Stomach (tissue), 8 donors: ENCODE measurements at regions not wholly inside any gene's neighbourhood (a gene's known extent, or its start where the extent isn't known, plus 50 kb on each side); places are given as distances from the start of the nearest gene placed in this dataset.

Experiments
- DNase-seq, 2 donors: peaks; one replicate each; pipeline versions ENCODE4 v3.0.0 to v3.0.0-alpha.2; 2013 to 2019
- H3K27ac ChIP-seq, 5 donors: fragments of 200-600 bp in 4 of 5; sonication (generic) in 4 of 5; one replicate each; pipeline ENCODE4 v1.5.1; 2013 to 2019; ENCODE audit warnings: mild to moderate bottlenecking in 1 of 5, moderate library complexity in 1 of 5
- H3K27me3 ChIP-seq, 3 donors: fragments of 200-600 bp; sonication (generic); one replicate each; pipeline ENCODE4 v1.5.1; 2017 to 2019; ENCODE audit warnings: mixed run types in 1 of 3
- H3K36me3 ChIP-seq, 4 donors: fragments of 200-600 bp; sonication (generic); 1 replicate in 3 of 4; 2 replicates in 1 of 4; pipeline ENCODE4 v1.5.1; 2016 to 2019
- H3K4me1 ChIP-seq, 4 donors: fragments of 200-600 bp; sonication (generic); one replicate each; pipeline ENCODE4 v1.5.1; 2016 to 2019
- H3K4me3 ChIP-seq, 4 donors: fragments of 200-600 bp; sonication (generic) in 3 of 4; one replicate each; pipeline ENCODE4 v1.5.1; 2016 to 2019; ENCODE audit warnings: mild to moderate bottlenecking in 1 of 4
- H3K9me3 ChIP-seq, 4 donors: fragments of 200-600 bp; sonication (generic); one replicate each; pipeline ENCODE4 v1.5.1; 2016 to 2019
- EP300 ChIP-seq: sonication (generic); formaldehyde crosslinking; IDR thresholded peaks from one replicate; pipeline ENCODE4 v1.6.1; 2017; ENCODE audit warnings: antibody characterized with exemption
- POLR2A ChIP-seq, 4 donors: fragments of 450-650 bp; IDR thresholded peaks; one replicate each; pipeline ENCODE4 v1.6.1; 2016; ENCODE audit warnings: antibody characterized with exemption in 4 of 4, control low read depth in 2 of 4, mild to moderate bottlenecking in 1 of 4, moderate library complexity in 1 of 4
- POLR2AphosphoS5 ChIP-seq, 3 donors: sonication (generic); formaldehyde crosslinking; IDR thresholded peaks; one replicate each; pipeline ENCODE4 v1.6.1; 2016; ENCODE audit warnings: antibody characterized with exemption in 3 of 3
- WGBS, 5 donors: extraction: QIAGEN DNeasy Blood & Tissue Kit in 3 of 5; methylation state at CpG; one replicate each; pipeline versions ENCODE4 v1.1.5 to v1.1.7; 2013 to 2018; 5-methylcytosine and 5-hydroxymethylcytosine counted together
- intact Hi-C: fragments of 100-400 bp; cut with DNase I; formaldehyde crosslinking; loops from one replicate; pipeline ENCODE4 v1.15.1; 2023; ENCODE audit warnings: low total_unique reads
- small RNA-seq, 4 donors: library from RNA; depleted of rRNA; stranded (forward); fragments of <200 nt; gene quantifications; one replicate each; pipeline ENCODE3, GENCODE V24; 2016
- TF ChIP-seq, protein P1 (sequence below), 7 experiments: fragments of 450-650 bp in 4 of 7; fragments of 200-600 bp in 3 of 7; sonication (generic) in 3 of 7; IDR thresholded peaks; one replicate each; pipeline ENCODE4 v1.5.1; 2016 to 2019; ENCODE audit warnings: antibody characterized with exemption in 7 of 7, control low read depth in 2 of 7, mild to moderate bottlenecking in 1 of 7
- donor health status: healthy with polysubstance abuse.
- donor health status: Bipolar disorder and iron deficiency.
- donor health status: healthy.

- intact Hi-C loops = no loop called here
- Histone ChIP-seq H3K4me3 (peak overlapping the region in 1 of 4 donors; percentile 17), H3K27me3 (no peaks in the 10 kb centered on the region), H3K27ac (peak overlapping the region; percentile 53 to 86 (median 78)), H3K9me3 (no peaks in the 10 kb centered on the region), H3K4me1 (peaks cover 36 to 56% (median 54%) of the 10 kb centered on the region in 4 donors), H3K36me3 (no peaks in the 10 kb centered on the region)
- peak; percentile 70 to 93 for DNase-seq
- TF ChIP-seq, protein P1, sequence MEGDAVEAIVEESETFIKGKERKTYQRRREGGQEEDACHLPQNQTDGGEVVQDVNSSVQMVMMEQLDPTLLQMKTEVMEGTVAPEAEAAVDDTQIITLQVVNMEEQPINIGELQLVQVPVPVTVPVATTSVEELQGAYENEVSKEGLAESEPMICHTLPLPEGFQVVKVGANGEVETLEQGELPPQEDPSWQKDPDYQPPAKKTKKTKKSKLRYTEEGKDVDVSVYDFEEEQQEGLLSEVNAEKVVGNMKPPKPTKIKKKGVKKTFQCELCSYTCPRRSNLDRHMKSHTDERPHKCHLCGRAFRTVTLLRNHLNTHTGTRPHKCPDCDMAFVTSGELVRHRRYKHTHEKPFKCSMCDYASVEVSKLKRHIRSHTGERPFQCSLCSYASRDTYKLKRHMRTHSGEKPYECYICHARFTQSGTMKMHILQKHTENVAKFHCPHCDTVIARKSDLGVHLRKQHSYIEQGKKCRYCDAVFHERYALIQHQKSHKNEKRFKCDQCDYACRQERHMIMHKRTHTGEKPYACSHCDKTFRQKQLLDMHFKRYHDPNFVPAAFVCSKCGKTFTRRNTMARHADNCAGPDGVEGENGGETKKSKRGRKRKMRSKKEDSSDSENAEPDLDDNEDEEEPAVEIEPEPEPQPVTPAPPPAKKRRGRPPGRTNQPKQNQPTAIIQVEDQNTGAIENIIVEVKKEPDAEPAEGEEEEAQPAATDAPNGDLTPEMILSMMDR (IDR thresholded peaks at IDR 0.05) = no peak
- TF ChIP-seq POLR2AphosphoS5 (IDR thresholded peaks at IDR 0.05) (peak in 2 of 3 donors; percentile 58 to 69), POLR2A (IDR thresholded peaks at IDR 0.05) (no peak), EP300 (peak; percentile 54)
- 11 to 20% (median 15%) methylated on average over 9 of the region's 9 CpGs for WGBS, 5 donors
Observed at GRCh38 chr2:64404002-64404731, 49.8 kb upstream of the LGALSL start.

Small RNA genes lying in the stretch of these regions (small RNA-seq; reads per million reads assigned to genes)
- gene AC012368.3 = 0 reads per million in 4 donors
- 0 to 0.46 (median 0.05) reads per million in 4 donors for gene MIR4433B
